Liver (tissue), 8 donors: ENCODE measurements at regions not wholly inside any gene's neighbourhood (a gene's known extent, or its start where the extent isn't known, plus 50 kb on each side); places are given as distances from the start of the nearest gene placed in this dataset.

Experiments used
- DNase-seq: peaks from one replicate; pipeline ENCODE4 v3.0.0-alpha.2; 2017; ENCODE audit warnings: low spot score
- H3K27ac ChIP-seq, 2 donors: one replicate each; pipeline ENCODE4 v1.7.0; 2013; ENCODE audit warnings: inconsistent platforms in 2 of 2, low read length in 2 of 2, control low read depth in 1 of 2, low read depth in 1 of 2, mild to moderate bottlenecking in 1 of 2
- H3K27me3 ChIP-seq, 4 donors: one replicate each; pipeline versions ENCODE4 v1.6.1 to v1.7.0; 2013; ENCODE audit warnings: low read length in 3 of 4, inconsistent platforms in 1 of 4, mild to moderate bottlenecking in 1 of 4, moderate library complexity in 1 of 4; ENCODE audit not compliant: control insufficient read depth in 4 of 4, insufficient read depth in 4 of 4
- H3K36me3 ChIP-seq, 4 donors: one replicate each; pipeline versions ENCODE4 v1.6.1 to v1.7.0; 2013; ENCODE audit warnings: low read length in 3 of 4, mild to moderate bottlenecking in 3 of 4, low read depth in 1 of 4, moderate library complexity in 1 of 4; ENCODE audit not compliant: control insufficient read depth in 4 of 4, insufficient read depth in 3 of 4
- H3K4me1 ChIP-seq, 4 donors: one replicate each; pipeline versions ENCODE4 v1.6.1 to v1.7.0; 2013; ENCODE audit warnings: low read length in 3 of 4, mild to moderate bottlenecking in 3 of 4, moderate library complexity in 1 of 4; ENCODE audit not compliant: control insufficient read depth in 4 of 4, insufficient read depth in 4 of 4
- H3K4me3 ChIP-seq, 3 donors: one replicate each; pipeline versions ENCODE4 v1.6.1 to v1.7.0; 2013; ENCODE audit warnings: low read length in 3 of 3, control low read depth in 1 of 3, low read depth in 1 of 3, mild to moderate bottlenecking in 1 of 3
- H3K9ac ChIP-seq, 2 donors: one replicate each; pipeline ENCODE4 v1.7.0; 2013; ENCODE audit warnings: low read length in 2 of 2, mild to moderate bottlenecking in 2 of 2, moderate library complexity in 2 of 2, control low read depth in 1 of 2, low read depth in 1 of 2
- H3K9me3 ChIP-seq, 4 donors: one replicate each; pipeline versions ENCODE4 v1.6.1 to v1.7.0; 2013; ENCODE audit warnings: low read length in 3 of 4; ENCODE audit not compliant: control insufficient read depth in 4 of 4
- EGR1 ChIP-seq, 2 donors: IDR thresholded peaks; 2 replicates each; pipeline ENCODE4 v1.6.1; 2016 to 2018; ENCODE audit warnings: antibody characterized with exemption in 2 of 2, low read depth in 2 of 2
- HNF4A ChIP-seq, 2 donors: conservative IDR thresholded peaks; 2 replicates each; pipeline ENCODE4 v1.6.1; 2016; ENCODE audit warnings: antibody characterized with exemption in 2 of 2, mild to moderate bottlenecking in 2 of 2
- HNF4G ChIP-seq: IDR thresholded peaks from 2 replicates; pipeline ENCODE4 v1.6.1; 2016; ENCODE audit warnings: antibody characterized with exemption
- JUND ChIP-seq, 2 donors: IDR thresholded peaks; 2 replicates each; pipeline ENCODE4 v1.6.1; 2016; ENCODE audit warnings: antibody characterized with exemption in 2 of 2
- RXRA ChIP-seq, 2 donors: IDR thresholded peaks; 2 replicates each; pipeline ENCODE4 v1.6.1; 2017 to 2018; ENCODE audit warnings: antibody characterized with exemption in 2 of 2, mild to moderate bottlenecking in 1 of 2
- TAF1 ChIP-seq: conservative IDR thresholded peaks from 2 replicates; pipeline ENCODE4 v1.6.1; 2016; ENCODE audit warnings: antibody characterized with exemption, mild to moderate bottlenecking
- YY1 ChIP-seq: IDR thresholded peaks from 2 replicates; pipeline ENCODE4 v1.6.1; 2016; ENCODE audit warnings: antibody characterized with exemption, mild to moderate bottlenecking
- WGBS: extraction: QIAGEN DNeasy Blood & Tissue Kit; methylation state at CpG from one replicate; pipeline ENCODE4 v1.1.7; 2013; 5-methylcytosine and 5-hydroxymethylcytosine counted together
- TF ChIP-seq, protein P1 (sequence below): IDR thresholded peaks from 2 replicates; pipeline ENCODE4 v1.6.1; 2016; ENCODE audit warnings: antibody characterized with exemption
- TF ChIP-seq, protein P2 (sequence below): IDR thresholded peaks from 2 replicates; pipeline ENCODE4 v1.6.1; 2016; ENCODE audit warnings: antibody characterized with exemption
- TF ChIP-seq, protein P3 (sequence below): fragments of 150-350 bp; IDR thresholded peaks from 2 replicates; pipeline ENCODE4 v1.5.1; 2017; ENCODE audit warnings: improper control_type of control experiment, low read depth, low read length; ENCODE audit not compliant: missing input control
- TF ChIP-seq, protein P4 (sequence below): IDR thresholded peaks from 2 replicates; pipeline ENCODE4 v1.6.1; 2016; ENCODE audit warnings: antibody characterized with exemption
- TF ChIP-seq, protein P5 (sequence below): IDR thresholded peaks from 2 replicates; pipeline ENCODE4 v1.6.1; 2016; ENCODE audit warnings: antibody characterized with exemption, mild to moderate bottlenecking
- donor health status: healthy.
- donor health status: healthy.
- donor health status: healthy.
- donor health status: healthy.
- donor health status: healthy.

DNA sequence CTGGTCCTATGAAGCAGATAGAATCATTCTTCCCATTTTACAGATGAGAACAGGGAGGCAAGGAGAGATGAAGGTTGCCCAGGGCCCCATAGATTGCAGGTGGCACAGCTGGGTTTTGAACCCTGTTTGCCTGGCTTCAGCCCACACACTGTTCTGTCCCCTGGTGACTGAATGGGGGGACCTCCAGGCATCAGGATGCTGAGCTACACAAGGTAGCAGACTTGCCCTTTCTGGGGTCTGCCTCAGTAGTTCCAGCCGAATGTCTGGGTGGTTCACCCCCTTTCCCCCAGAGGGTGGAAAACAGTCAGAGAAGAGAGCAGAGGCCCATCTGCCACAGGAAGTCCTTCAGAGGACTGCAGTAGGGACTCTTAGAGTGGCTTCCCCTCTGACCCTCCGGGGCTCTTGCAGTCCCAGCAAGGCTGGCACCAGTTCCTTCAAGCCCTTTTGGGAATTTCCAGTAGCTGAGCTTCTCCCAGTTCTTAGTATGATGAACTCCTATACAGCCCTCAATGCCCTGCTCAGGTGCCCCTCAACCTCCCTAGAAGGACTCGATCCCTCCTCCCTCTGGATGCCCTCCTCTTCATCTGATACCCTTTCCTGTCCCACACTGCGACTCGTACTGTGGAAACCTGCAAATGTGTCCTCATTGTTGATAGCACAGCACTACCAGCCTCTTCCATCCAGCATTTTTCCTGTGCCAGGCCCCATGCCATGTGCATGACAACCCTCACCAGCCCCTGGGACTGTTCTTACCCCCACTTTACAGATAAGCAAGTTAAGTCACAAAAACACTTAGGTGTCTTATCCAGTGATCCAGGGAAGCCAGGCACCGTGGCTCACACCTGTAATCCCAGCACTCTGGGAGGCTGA, 82.8 kb downstream of the IGLL1 start:
- Histone ChIP-seq H3K27ac (no peak overlapping the region), H3K9ac (no peak overlapping the region), H3K9me3 (no peaks in the 10 kb centered on the region), H3K4me3 (no peak overlapping the region), H3K4me1 (no peaks in the 10 kb centered on the region), H3K36me3 (no peaks in the 10 kb centered on the region), H3K27me3 (no peaks in the 10 kb centered on the region)
- DNase-seq = no peak
- WGBS = 88% methylated on average over 6 of the region's 6 CpGs
- TF ChIP-seq RXRA (IDR thresholded peaks at IDR 0.05) = no peak
- TF ChIP-seq, protein P1, sequence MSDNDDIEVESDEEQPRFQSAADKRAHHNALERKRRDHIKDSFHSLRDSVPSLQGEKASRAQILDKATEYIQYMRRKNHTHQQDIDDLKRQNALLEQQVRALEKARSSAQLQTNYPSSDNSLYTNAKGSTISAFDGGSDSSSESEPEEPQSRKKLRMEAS = no peak
- no peak for TF ChIP-seq HNF4G
- TF ChIP-seq, protein P2, sequence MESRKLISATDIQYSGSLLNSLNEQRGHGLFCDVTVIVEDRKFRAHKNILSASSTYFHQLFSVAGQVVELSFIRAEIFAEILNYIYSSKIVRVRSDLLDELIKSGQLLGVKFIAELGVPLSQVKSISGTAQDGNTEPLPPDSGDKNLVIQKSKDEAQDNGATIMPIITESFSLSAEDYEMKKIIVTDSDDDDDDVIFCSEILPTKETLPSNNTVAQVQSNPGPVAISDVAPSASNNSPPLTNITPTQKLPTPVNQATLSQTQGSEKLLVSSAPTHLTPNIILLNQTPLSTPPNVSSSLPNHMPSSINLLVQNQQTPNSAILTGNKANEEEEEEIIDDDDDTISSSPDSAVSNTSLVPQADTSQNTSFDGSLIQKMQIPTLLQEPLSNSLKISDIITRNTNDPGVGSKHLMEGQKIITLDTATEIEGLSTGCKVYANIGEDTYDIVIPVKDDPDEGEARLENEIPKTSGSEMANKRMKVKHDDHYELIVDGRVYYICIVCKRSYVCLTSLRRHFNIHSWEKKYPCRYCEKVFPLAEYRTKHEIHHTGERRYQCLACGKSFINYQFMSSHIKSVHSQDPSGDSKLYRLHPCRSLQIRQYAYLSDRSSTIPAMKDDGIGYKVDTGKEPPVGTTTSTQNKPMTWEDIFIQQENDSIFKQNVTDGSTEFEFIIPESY = no peak
- no peak for TF ChIP-seq EGR1 (IDR thresholded peaks at IDR 0.05; ENCODE audit: low read depth in 2 of 2)
- TF ChIP-seq, protein P3, sequence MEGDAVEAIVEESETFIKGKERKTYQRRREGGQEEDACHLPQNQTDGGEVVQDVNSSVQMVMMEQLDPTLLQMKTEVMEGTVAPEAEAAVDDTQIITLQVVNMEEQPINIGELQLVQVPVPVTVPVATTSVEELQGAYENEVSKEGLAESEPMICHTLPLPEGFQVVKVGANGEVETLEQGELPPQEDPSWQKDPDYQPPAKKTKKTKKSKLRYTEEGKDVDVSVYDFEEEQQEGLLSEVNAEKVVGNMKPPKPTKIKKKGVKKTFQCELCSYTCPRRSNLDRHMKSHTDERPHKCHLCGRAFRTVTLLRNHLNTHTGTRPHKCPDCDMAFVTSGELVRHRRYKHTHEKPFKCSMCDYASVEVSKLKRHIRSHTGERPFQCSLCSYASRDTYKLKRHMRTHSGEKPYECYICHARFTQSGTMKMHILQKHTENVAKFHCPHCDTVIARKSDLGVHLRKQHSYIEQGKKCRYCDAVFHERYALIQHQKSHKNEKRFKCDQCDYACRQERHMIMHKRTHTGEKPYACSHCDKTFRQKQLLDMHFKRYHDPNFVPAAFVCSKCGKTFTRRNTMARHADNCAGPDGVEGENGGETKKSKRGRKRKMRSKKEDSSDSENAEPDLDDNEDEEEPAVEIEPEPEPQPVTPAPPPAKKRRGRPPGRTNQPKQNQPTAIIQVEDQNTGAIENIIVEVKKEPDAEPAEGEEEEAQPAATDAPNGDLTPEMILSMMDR = no peak
- TF ChIP-seq JUND (IDR thresholded peaks at IDR 0.05) = no peak
- TF ChIP-seq, protein P4, sequence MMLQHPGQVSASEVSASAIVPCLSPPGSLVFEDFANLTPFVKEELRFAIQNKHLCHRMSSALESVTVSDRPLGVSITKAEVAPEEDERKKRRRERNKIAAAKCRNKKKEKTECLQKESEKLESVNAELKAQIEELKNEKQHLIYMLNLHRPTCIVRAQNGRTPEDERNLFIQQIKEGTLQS = no peak
- TF ChIP-seq YY1 = no peak
- TF ChIP-seq TAF1 = no peak

DNA sequence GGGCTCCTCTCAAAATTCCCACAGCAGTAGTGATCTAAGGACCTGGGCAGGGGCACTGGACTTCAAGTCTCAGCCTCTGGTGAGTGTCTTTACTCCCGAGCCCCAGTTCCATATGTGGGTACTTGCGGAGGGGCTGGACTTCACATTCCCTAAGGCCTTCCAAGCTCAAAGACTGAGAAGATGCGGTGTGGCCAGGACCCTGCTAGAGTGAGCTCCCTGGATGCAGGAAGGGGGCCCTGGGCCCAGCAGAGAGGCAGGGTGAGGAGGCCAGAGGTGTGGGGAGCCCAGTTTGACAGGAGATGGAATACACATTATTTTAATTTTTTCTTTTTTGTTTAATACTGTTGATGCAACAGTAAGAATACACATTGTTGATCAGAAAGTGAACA, 83.7 kb downstream of the IGLL1 start:
- H3K9me3 ChIP-seq = no peaks in the 10 kb centered on the region
- no peak overlapping the region for H3K27ac ChIP-seq
- no peak overlapping the region for H3K9ac ChIP-seq
- H3K4me1 ChIP-seq = no peaks in the 10 kb centered on the region
- 95% methylated on average over 3 of the region's 3 CpGs for WGBS
- no peaks in the 10 kb centered on the region for H3K27me3 ChIP-seq
- no peak overlapping the region for H3K4me3 ChIP-seq
- DNase-seq = no peak
- no peaks in the 10 kb centered on the region for H3K36me3 ChIP-seq
- TF ChIP-seq HNF4A (conservative IDR thresholded peaks at IDR 0.05) (no peak), HNF4G (no peak)
- TF ChIP-seq, protein P5, sequence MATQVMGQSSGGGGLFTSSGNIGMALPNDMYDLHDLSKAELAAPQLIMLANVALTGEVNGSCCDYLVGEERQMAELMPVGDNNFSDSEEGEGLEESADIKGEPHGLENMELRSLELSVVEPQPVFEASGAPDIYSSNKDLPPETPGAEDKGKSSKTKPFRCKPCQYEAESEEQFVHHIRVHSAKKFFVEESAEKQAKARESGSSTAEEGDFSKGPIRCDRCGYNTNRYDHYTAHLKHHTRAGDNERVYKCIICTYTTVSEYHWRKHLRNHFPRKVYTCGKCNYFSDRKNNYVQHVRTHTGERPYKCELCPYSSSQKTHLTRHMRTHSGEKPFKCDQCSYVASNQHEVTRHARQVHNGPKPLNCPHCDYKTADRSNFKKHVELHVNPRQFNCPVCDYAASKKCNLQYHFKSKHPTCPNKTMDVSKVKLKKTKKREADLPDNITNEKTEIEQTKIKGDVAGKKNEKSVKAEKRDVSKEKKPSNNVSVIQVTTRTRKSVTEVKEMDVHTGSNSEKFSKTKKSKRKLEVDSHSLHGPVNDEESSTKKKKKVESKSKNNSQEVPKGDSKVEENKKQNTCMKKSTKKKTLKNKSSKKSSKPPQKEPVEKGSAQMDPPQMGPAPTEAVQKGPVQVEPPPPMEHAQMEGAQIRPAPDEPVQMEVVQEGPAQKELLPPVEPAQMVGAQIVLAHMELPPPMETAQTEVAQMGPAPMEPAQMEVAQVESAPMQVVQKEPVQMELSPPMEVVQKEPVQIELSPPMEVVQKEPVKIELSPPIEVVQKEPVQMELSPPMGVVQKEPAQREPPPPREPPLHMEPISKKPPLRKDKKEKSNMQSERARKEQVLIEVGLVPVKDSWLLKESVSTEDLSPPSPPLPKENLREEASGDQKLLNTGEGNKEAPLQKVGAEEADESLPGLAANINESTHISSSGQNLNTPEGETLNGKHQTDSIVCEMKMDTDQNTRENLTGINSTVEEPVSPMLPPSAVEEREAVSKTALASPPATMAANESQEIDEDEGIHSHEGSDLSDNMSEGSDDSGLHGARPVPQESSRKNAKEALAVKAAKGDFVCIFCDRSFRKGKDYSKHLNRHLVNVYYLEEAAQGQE = no peak
